ENCODE measurements at regions not wholly inside any gene's neighbourhood (a gene's known extent, or its start where the extent isn't known, plus 50 kb on each side); places are given as distances from the start of the nearest gene placed in this dataset.

GRCh38 chr3:22157848-22158247 lies 406.8 kb upstream of the ZNF385D start:
- ChIA-PET CTCF (no interaction called here), POLR2A (ENCODE audit: low non-redundant PET) (no interaction called here)
- peaks cover 2% of the 10 kb centered on the region for H3K9me3 ChIP-seq (ENCODE audit: low read depth, low read length, poor library complexity, severe bottlenecking)
- TF ChIP-seq EZH2 (IDR thresholded peaks at IDR 0.05; ENCODE audit: borderline replicate concordance, low read depth, low read length, poor library complexity, severe bottlenecking) (no peak), CTCF (conservative IDR thresholded peaks at IDR 0.05; ENCODE audit: low read depth, low read length) (no peak)
- H3K27me3 ChIP-seq (replicated peaks; ENCODE audit: insufficient read depth, low read depth, low read length, poor library complexity) = no peaks in the 10 kb centered on the region
- no peak for DNase-seq (ENCODE audit: low spot score)
- no TSS peak for BruUV-seq (replicated peaks)
- intact Hi-C loops (cut with micrococcal nuclease; ENCODE audit: unreplicated experiment) = no loop called here
- H3K27ac ChIP-seq (ENCODE audit: low read depth, low read length, poor library complexity, severe bottlenecking) = no peak overlapping the region
- H3K4me1 ChIP-seq (ENCODE audit: insufficient read depth, low read length, poor library complexity, severe bottlenecking) = no peaks in the 10 kb centered on the region
- no peak overlapping the region for H3K4me3 ChIP-seq (ENCODE audit: low read depth, low read length, poor library complexity, severe bottlenecking)
- no peaks in the 10 kb centered on the region for H3K36me3 ChIP-seq (ENCODE audit: insufficient read depth, low read length, poor library complexity, severe bottlenecking)

GRCh38 chr3:22159004-22159695 lies 408.1 kb upstream of the ZNF385D start:
- no peak overlapping the region for H3K27ac ChIP-seq (ENCODE audit: low read depth, low read length, poor library complexity, severe bottlenecking)
- ChIA-PET POLR2A (ENCODE audit: low non-redundant PET) (no interaction called here), CTCF (no interaction called here)
- no peak overlapping the region for H3K4me3 ChIP-seq (ENCODE audit: low read depth, low read length, poor library complexity, severe bottlenecking)
- H3K9me3 ChIP-seq (ENCODE audit: low read depth, low read length, poor library complexity, severe bottlenecking) = peaks cover 2% of the 10 kb centered on the region
- BruUV-seq (replicated peaks) = no TSS peak
- DNase-seq (ENCODE audit: low spot score) = no peak
- H3K27me3 ChIP-seq (replicated peaks; ENCODE audit: insufficient read depth, low read depth, low read length, poor library complexity) = no peaks in the 10 kb centered on the region
- TF ChIP-seq CTCF (conservative IDR thresholded peaks at IDR 0.05; ENCODE audit: low read depth, low read length) = no peak
- TF ChIP-seq EZH2 (IDR thresholded peaks at IDR 0.05; ENCODE audit: borderline replicate concordance, low read depth, low read length, poor library complexity, severe bottlenecking) = no peak
- no peaks in the 10 kb centered on the region for H3K4me1 ChIP-seq (ENCODE audit: insufficient read depth, low read length, poor library complexity, severe bottlenecking)
- no peaks in the 10 kb centered on the region for H3K36me3 ChIP-seq (ENCODE audit: insufficient read depth, low read length, poor library complexity, severe bottlenecking)
- intact Hi-C loops (cut with micrococcal nuclease; ENCODE audit: unreplicated experiment) = no loop called here

DNA sequence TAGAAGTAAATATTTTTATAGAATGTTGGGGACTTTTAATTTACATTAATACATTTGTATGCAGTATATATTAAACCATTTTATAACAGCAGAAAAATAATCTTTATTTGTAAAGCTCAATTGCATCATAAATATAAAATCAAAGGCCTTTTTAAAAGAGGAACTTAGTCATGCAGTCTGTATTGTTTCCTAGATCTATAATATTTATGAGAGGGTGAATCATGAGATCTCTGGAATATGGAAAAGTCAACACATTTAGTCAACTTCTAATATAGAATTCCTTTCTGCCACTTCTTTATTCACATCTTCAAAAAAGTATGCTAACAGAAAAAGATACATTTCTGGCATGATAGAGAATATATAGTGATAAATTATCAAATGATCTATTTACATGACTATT lies 410.3 kb upstream of the ZNF385D start:
- intact Hi-C loops (cut with micrococcal nuclease; ENCODE audit: unreplicated experiment) = no loop called here
- Histone ChIP-seq H3K36me3 (ENCODE audit: insufficient read depth, low read length, poor library complexity, severe bottlenecking) (no peaks in the 10 kb centered on the region), H3K9me3 (ENCODE audit: low read depth, low read length, poor library complexity, severe bottlenecking) (peaks cover 2% of the 10 kb centered on the region), H3K4me1 (ENCODE audit: insufficient read depth, low read length, poor library complexity, severe bottlenecking) (no peaks in the 10 kb centered on the region), H3K4me3 (ENCODE audit: low read depth, low read length, poor library complexity, severe bottlenecking) (no peak overlapping the region), H3K27me3 (replicated peaks; ENCODE audit: insufficient read depth, low read depth, low read length, poor library complexity) (no peaks in the 10 kb centered on the region), H3K27ac (ENCODE audit: low read depth, low read length, poor library complexity, severe bottlenecking) (no peak overlapping the region)
- no peak for TF ChIP-seq EZH2 (IDR thresholded peaks at IDR 0.05; ENCODE audit: borderline replicate concordance, low read depth, low read length, poor library complexity, severe bottlenecking)
- no peak for TF ChIP-seq CTCF (conservative IDR thresholded peaks at IDR 0.05; ENCODE audit: low read depth, low read length)
- CTCF ChIA-PET = no interaction called here
- no peak for DNase-seq (ENCODE audit: low spot score)
- BruUV-seq (replicated peaks) = no TSS peak
- POLR2A ChIA-PET (ENCODE audit: low non-redundant PET) = no interaction called here
